ENCODE measurements at regions not wholly inside any gene's neighbourhood (a gene's known extent, or its start where the extent isn't known, plus 50 kb on each side); places are given as distances from the start of the nearest gene placed in this dataset.

DNA sequence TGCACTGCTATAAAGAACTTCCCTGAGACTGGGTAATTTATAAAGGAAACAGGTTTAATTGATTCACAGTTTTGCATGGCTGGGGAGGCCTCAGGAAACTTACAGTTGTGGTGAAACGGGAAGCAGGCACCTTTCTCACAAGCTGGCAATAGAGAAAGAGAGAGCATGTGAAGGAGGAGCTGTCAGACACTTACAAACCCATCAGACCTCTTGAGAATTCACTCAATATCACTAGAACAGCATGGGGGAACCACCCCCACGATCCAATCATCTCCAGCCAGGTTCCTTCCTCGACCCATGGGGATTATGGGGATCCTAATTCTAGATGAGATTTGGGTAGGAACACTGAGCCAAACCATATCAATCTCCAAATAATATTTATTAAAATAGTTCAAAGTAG is 729.2 kb upstream of the DDX18 start:
- Histone ChIP-seq H2AFZ (ENCODE audit: low read length) (no peak overlapping the region), H3K4me1 (replicated peaks in 1 of 4; ENCODE audit: control insufficient read depth in 3 of 4, insufficient read depth in 4 of 4, low read length in 3 of 4) (peaks cover 2 to 11% (median 9%) of the 10 kb centered on the region in 4 experiments; a peak in 3 of 7 replicates), H3K27ac (ENCODE audit: low read depth, low read length) (no peak overlapping the region), H4K8ac (ENCODE audit: extremely low read depth, insufficient read depth, low read length) (no peak overlapping the region), H3K79me2 (ENCODE audit: control insufficient read depth in 1 of 2, insufficient read depth in 2 of 2, low read length in 2 of 2) (no peaks in the 10 kb centered on the region), H2BK5ac (ENCODE audit: low read depth, low read length) (no peak overlapping the region), H3K9ac (replicated peaks in 1 of 4; ENCODE audit: extremely low read depth in 1 of 4, low read depth in 3 of 4, low read length in 3 of 4) (no peak overlapping the region), H3K18ac (ENCODE audit: extremely low read depth, low read length) (no peak overlapping the region), H2BK20ac (ENCODE audit: low read length) (no peak overlapping the region), H4K91ac (replicated peaks; ENCODE audit: insufficient read length, low read length) (no peak overlapping the region), H2BK15ac (ENCODE audit: low read length) (no peak overlapping the region), H4K20me1 (replicated peaks in 1 of 2; ENCODE audit: control insufficient read depth in 1 of 2, insufficient read depth in 2 of 2, low read length in 2 of 2) (no peaks in the 10 kb centered on the region), H2BK120ac (replicated peaks; ENCODE audit: low read depth, low read length) (no peak overlapping the region), H2AK5ac (ENCODE audit: low read depth, low read length) (no peak overlapping the region), H3K23ac (ENCODE audit: insufficient read length) (no peak overlapping the region), H3K23me2 (ENCODE audit: low read depth, low read length) (no peaks in the 10 kb centered on the region), H3K9me3 (ENCODE audit: insufficient read depth in 2 of 2, low read depth in 1 of 2, low read length in 1 of 2) (no peaks in the 10 kb centered on the region), H3K4me3 (ENCODE audit: extremely low read depth in 1 of 4, insufficient read depth in 2 of 4, low read depth in 3 of 4, low read length in 4 of 4) (no peak overlapping the region), H4K5ac (ENCODE audit: insufficient read length, low read depth, low read length) (no peak overlapping the region), H2BK12ac (ENCODE audit: low read depth, low read length) (no peak overlapping the region), H3K27me3 (replicated peaks in 1 of 4; ENCODE audit: control insufficient read depth in 3 of 4, extremely low read depth in 1 of 4, insufficient read depth in 3 of 4, low read length in 3 of 4) (peaks cover 0 to 2% (median 0%) of the 10 kb centered on the region in 4 experiments; a peak in 2 of 7 replicates), H3K4me2 (ENCODE audit: insufficient read depth in 1 of 2, low read depth in 2 of 2, low read length in 2 of 2) (no peak overlapping the region), H3K4ac (replicated peaks; ENCODE audit: insufficient read length, low read depth, low read length) (no peak overlapping the region), H3K36me3 (ENCODE audit: control insufficient read depth in 2 of 4, insufficient read depth in 4 of 4, low read length in 3 of 4) (no peaks in the 10 kb centered on the region), H3K56ac (replicated peaks; ENCODE audit: insufficient read length, low read depth, low read length) (no peak overlapping the region), H3K14ac (ENCODE audit: insufficient read length) (no peak overlapping the region), H3K79me1 (ENCODE audit: low read depth, low read length) (no peaks in the 10 kb centered on the region)
- ChIA-PET POLR2A (ENCODE audit: partially characterized antibody) (no interaction called here), CTCF (ENCODE audit: partially characterized antibody) (no interaction called here)
- FAIRE-seq (no peak), DNase-seq (ENCODE audit: low read depth in 1 of 2, low spot score in 2 of 2) (no peak)
- 86% methylated on average over 3 of the region's 3 CpGs; no CpG with 5 or more reads in 1 of the 2 experiments for WGBS, 2 experiments (ENCODE audit: extremely low coverage in 1 of 2, insufficient coverage in 1 of 2, insufficient read length in 1 of 2, insufficient replicate concordance in 2 of 2, low coverage in 1 of 2, low lambda C conversion rate in 2 of 2, missing lambda C conversion rate in 1 of 2)
- TF ChIP-seq RFX5 (IDR thresholded peaks at IDR 0.05; ENCODE audit: borderline replicate concordance, low read depth, low read length) (no peak), PHF8 (conservative IDR thresholded peaks at IDR 0.05; ENCODE audit: low read depth, low read length) (no peak), TEAD4 (IDR thresholded peaks at IDR 0.05; ENCODE audit: low read depth, low read length) (no peak), CBX5 (IDR thresholded peaks at IDR 0.05; ENCODE audit: low read depth, low read length) (no peak), POLR2A (IDR thresholded peaks at IDR 0.05; ENCODE audit: control extremely low read depth in 1 of 2, low read depth in 2 of 2, low read length in 2 of 2) (no peak)
